Astrocyte of the spinal cord (primary cell): ENCODE measurements at regions not wholly inside any gene's neighbourhood (a gene's known extent, or its start where the extent isn't known, plus 50 kb on each side); places are given as distances from the start of the nearest gene placed in this dataset.
A peak's percentile ranks its signal among the peaks of the same experiment; 100 is the strongest.

Experiments
- DNase-seq: peaks from one replicate; pipeline ENCODE4 v3.0.0; 2011; ENCODE audit warnings: low read depth, low spot score
- H3K4me3 ChIP-seq: 2 replicates; pipeline ENCODE4 v1.5.1; 2011; ENCODE audit warnings: low read depth, mild to moderate bottlenecking, low read length, moderate library complexity
- in situ Hi-C: cut with HindIII; loops from 2 replicates; pipeline ENCODE4 v1.10.0; 2017; ENCODE audit warnings: low sequenced_read_pairs
- TF ChIP-seq, protein P1 (sequence below): IDR thresholded peaks from 2 replicates; pipeline ENCODE4 v1.5.1; 2012; ENCODE audit warnings: low read depth, mild to moderate bottlenecking, low read length, inconsistent platforms

GRCh38 chr2:145197944-145198343 is 678.0 kb upstream of the ZEB2 start:
- H3K4me3 ChIP-seq: no peak overlapping the region
- DNase-seq: no peak
- in situ Hi-C loops: no loop called here
- TF ChIP-seq, protein P1, sequence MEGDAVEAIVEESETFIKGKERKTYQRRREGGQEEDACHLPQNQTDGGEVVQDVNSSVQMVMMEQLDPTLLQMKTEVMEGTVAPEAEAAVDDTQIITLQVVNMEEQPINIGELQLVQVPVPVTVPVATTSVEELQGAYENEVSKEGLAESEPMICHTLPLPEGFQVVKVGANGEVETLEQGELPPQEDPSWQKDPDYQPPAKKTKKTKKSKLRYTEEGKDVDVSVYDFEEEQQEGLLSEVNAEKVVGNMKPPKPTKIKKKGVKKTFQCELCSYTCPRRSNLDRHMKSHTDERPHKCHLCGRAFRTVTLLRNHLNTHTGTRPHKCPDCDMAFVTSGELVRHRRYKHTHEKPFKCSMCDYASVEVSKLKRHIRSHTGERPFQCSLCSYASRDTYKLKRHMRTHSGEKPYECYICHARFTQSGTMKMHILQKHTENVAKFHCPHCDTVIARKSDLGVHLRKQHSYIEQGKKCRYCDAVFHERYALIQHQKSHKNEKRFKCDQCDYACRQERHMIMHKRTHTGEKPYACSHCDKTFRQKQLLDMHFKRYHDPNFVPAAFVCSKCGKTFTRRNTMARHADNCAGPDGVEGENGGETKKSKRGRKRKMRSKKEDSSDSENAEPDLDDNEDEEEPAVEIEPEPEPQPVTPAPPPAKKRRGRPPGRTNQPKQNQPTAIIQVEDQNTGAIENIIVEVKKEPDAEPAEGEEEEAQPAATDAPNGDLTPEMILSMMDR: no peak

GRCh38 chr2:145194673-145195072 is 674.8 kb upstream of the ZEB2 start:
- no peak overlapping the region for H3K4me3 ChIP-seq
- in situ Hi-C loops: no loop called here
- TF ChIP-seq, protein P1: no peak
- DNase-seq: no peak

DNA sequence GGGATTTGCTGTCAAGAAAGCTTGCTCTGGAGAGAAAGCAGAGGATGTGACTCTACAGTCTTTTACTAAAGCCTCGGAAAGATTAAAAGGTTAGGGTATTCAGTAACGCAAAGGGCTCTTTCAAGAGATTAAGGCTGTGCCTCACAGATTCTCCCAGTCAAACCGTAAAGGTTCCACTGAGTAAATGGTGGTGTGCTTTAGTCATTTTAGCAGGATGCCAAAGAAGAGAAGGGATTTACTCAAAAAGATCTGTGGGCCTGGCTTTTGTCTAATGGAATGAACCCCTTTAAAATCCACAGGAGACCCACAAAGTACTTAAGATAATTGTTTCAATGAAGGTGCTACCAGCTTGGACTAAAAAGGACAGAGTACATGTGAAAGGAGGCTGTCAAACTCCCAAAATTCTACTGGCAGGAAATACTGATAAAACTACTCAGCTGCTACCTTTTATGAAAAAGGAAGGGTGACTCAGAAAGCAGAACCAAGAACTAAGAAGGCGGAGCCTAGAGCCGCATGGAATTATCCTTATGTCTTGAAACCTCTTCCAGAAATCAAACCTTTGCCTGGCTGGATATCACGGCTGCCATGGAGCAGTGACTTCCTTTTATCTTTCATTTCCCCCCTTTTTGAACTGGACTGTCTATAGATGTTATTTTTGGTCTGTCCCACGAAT is 670.2 kb upstream of the ZEB2 start:
- H3K4me3 ChIP-seq: no peak overlapping the region
- TF ChIP-seq, protein P1: no peak
- no peak for DNase-seq
- in situ Hi-C loops: no loop called here

- in situ Hi-C loops: no loop called here
- no peak overlapping the region for H3K4me3 ChIP-seq
- no peak for DNase-seq
- TF ChIP-seq, protein P1: no peak
Observed at GRCh38 chr2:145186303-145186702, 666.4 kb upstream of the ZEB2 start.

DNA sequence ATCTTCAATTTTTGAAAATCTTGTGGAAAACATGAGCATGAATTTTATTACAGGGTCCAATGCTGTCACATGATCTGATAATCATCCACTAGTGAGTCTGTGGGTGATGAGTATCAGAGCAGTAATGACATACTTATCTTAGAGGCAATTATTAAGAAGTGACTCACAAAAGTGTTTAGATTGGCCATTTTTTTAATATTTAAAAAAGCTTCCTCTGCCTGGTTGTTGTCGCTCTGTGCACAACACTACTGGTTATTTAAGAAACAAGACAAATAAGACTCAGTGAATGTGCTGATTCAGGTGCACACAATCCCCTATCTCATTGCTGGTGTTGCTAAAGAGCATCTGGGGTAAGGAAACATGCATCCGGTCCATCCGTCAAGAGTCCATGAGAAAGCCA is 665.8 kb upstream of the ZEB2 start:
- DNase-seq: no peak
- TF ChIP-seq, protein P1: no peak
- no peak overlapping the region for H3K4me3 ChIP-seq
- in situ Hi-C loops: no loop called here

DNA sequence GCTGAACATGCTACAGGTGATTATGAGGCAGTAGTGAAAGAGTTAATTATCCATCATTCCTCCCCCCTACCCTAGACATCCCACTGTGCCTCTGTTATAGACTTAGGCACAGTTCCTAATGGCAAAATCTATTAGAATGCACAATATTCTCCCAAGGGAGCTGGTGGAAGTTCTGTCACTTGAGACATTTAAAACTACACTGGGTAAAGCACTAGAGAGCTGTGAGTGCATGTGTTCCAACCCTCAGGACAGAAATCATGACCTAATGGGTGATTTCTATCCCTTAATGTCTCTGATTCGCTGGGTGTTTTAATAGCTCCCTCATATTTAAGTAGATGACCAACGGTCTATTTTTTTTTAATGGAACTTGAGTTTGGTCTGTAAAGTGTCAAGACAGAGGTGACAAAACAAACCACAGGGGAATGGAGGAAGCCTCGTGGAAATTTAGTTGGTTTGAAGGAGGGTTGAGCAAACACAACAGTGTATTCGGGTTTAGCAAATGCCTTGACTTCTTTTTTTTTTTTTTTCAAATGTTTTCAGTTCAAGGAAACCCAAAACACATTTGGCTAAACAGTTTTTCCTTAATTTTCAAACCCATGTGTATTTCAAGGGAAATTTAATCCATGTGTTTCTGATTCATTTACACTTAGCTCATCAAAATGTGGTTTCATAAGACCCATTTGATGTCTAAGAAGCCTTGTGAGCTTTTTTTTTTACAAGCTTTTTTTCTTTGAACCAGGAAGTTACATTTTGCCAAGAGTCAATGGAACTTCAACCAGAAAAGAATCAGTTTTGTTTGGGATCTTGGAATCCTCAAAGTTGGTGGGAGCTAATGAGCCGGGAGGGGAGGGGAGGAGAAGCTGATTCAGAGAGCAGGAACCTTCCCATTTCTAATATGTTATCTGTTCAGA is 665.1 kb upstream of the ZEB2 start:
- TF ChIP-seq, protein P1: no peak
- DNase-seq: peak; percentile 37
- in situ Hi-C loops: no loop called here
- H3K4me3 ChIP-seq: no peak overlapping the region
